Osteoblast (primary cell): ENCODE measurements at regions not wholly inside any gene's neighbourhood (a gene's known extent, or its start where the extent isn't known, plus 50 kb on each side); places are given as distances from the start of the nearest gene placed in this dataset.
"Not testable (repeated sequence)": the region's sequence is repeated elsewhere in the genome, so short reads cannot be mapped to it uniquely, and the experiment has no call there.

Source experiments
- DNase-seq: peaks from one replicate; pipeline ENCODE4 v3.0.0; 2011; ENCODE audit warnings: low spot score, mixed read lengths; ENCODE audit not compliant: insufficient read length; ENCODE audit errors: missing footprints
- H2AFZ ChIP-seq: 2 replicates; pipeline ENCODE4 v1.6.0; 2011; ENCODE audit warnings: mild to moderate bottlenecking, low read length
- H3K27ac ChIP-seq: 2 replicates; pipeline ENCODE4 v1.5.1; 2011; ENCODE audit warnings: mild to moderate bottlenecking, low read depth, low read length, moderate library complexity
- H3K27me3 ChIP-seq: 2 replicates; pipeline ENCODE4 v1.6.0; 2012; ENCODE audit warnings: mild to moderate bottlenecking, control low read depth, inconsistent platforms, low read length, moderate library complexity; ENCODE audit not compliant: insufficient read depth
- H3K36me3 ChIP-seq: 2 replicates; pipeline ENCODE4 v1.5.1; 2011; ENCODE audit warnings: mild to moderate bottlenecking, low read length, control low read depth, moderate library complexity; ENCODE audit not compliant: insufficient read depth
- H3K4me1 ChIP-seq: 2 replicates; pipeline ENCODE4 v1.5.1; 2011; ENCODE audit warnings: mild to moderate bottlenecking, low read length, control low read depth, moderate library complexity; ENCODE audit not compliant: insufficient read depth
- H3K4me2 ChIP-seq: 2 replicates; pipeline ENCODE4 v1.6.0; 2011; ENCODE audit warnings: mild to moderate bottlenecking, low read length; ENCODE audit not compliant: insufficient read depth
- H3K4me3 ChIP-seq: fragments of 200-600 bp; sonication (generic); 3 replicates; pipeline ENCODE4 v1.5.1; 2012; ENCODE audit warnings: mild to moderate bottlenecking, low read length, inconsistent platforms; ENCODE audit not compliant: insufficient read depth
- H3K79me2 ChIP-seq: 2 replicates; pipeline ENCODE4 v1.6.0; 2012; ENCODE audit warnings: mild to moderate bottlenecking, low read length, control low read depth, inconsistent platforms; ENCODE audit not compliant: insufficient read depth
- H3K9me3 ChIP-seq: 2 replicates; pipeline ENCODE4 v1.5.1; 2011; ENCODE audit warnings: low read depth, low read length, control low read depth
- H4K20me1 ChIP-seq: 2 replicates; pipeline ENCODE4 v1.6.0; 2012; ENCODE audit warnings: mild to moderate bottlenecking, low read length, control low read depth; ENCODE audit not compliant: insufficient read depth
- CTCF ChIP-seq: IDR thresholded peaks from 2 replicates; pipeline ENCODE4 v1.5.1; 2011; ENCODE audit warnings: mild to moderate bottlenecking, low read depth, low read length, moderate library complexity; ENCODE audit errors: extremely low read depth

- TF ChIP-seq CTCF, result no peak
- H3K4me2 ChIP-seq, result no peak overlapping the region
These were observed 2896.7 kb upstream of the TEKT4 start for GRCh38 chr2:91974401-91975129.

DNA sequence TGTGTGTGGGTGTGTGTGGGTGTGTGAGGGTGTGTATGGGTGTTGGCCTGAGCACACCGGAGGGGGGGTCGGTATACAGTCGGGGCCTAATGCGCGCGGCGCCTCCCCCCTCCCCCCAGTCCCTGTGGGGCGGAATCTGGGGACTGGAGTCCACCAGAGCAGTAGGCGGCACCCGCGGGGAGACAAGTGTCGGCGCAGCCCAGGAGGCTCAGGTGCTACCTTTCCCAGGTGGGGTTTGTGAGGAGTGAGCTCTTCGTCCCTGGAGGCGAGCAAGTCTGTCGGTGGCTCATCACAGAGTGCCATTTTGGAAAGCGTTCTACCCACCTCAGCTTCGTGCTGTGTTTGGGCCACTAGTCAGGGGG lies 2896.1 kb upstream of the TEKT4 start:
- Histone ChIP-seq H3K4me3 (no peak overlapping the region), H4K20me1 (no peaks in the 10 kb centered on the region), H3K79me2 (no peaks in the 10 kb centered on the region), H3K4me1 (no peaks in the 10 kb centered on the region), H2AFZ (no peak overlapping the region), H3K27me3 (no peaks in the 10 kb centered on the region), H3K36me3 (no peaks in the 10 kb centered on the region), H3K9me3 (no peaks in the 10 kb centered on the region), H3K4me2 (no peak overlapping the region), H3K27ac (no peak overlapping the region)
- no peak for TF ChIP-seq CTCF
- DNase-seq, result peak; percentile 37

More at GRCh38 chr2:91974401-91975129, 2896.7 kb upstream of the TEKT4 start:
- Histone ChIP-seq H3K4me1 (no peaks in the 10 kb centered on the region), H3K27ac (no peak overlapping the region), H3K9me3 (no peaks in the 10 kb centered on the region), H3K27me3 (no peaks in the 10 kb centered on the region), H3K79me2 (no peaks in the 10 kb centered on the region), H3K36me3 (no peaks in the 10 kb centered on the region), H4K20me1 (no peaks in the 10 kb centered on the region), H3K4me3 (no peak overlapping the region), H2AFZ (no peak overlapping the region)
- no peak for DNase-seq

- H3K27me3 ChIP-seq, H3K4me2 ChIP-seq, H4K20me1 ChIP-seq, H3K36me3 ChIP-seq, H3K27ac ChIP-seq, H3K4me1 ChIP-seq, H2AFZ ChIP-seq, H3K9me3 ChIP-seq, H3K79me2 ChIP-seq, H3K4me3 ChIP-seq: not testable (repeated sequence)
- DNase-seq, result peak; percentile 37
These were observed 2890.1 kb upstream of the TEKT4 start for GRCh38 chr2:91981016-91981668.

DNA sequence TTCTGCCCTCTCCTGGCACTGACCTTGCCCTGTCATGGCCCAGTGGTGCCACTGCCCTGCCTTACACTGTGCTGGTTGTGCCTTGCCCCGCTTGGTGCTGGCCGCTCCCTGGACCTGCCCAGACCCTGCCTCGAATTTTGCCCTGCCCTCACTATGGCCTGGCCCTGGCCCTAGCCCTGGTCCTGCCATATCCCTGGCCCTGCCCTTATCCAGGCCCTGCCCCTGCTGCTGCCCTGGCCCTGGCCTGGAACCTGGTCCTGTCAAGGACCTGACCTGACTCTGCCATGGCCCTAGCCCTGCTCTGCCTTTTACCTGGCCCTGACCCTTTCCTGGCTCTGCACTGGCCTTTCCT lies 2889.6 kb upstream of the TEKT4 start:
- H2AFZ ChIP-seq, H3K36me3 ChIP-seq, DNase-seq, H4K20me1 ChIP-seq, H3K4me2 ChIP-seq, H3K27ac ChIP-seq, H3K4me1 ChIP-seq, H3K4me3 ChIP-seq, H3K27me3 ChIP-seq, H3K9me3 ChIP-seq, H3K79me2 ChIP-seq: not testable (repeated sequence)

- H2AFZ ChIP-seq, H3K4me1 ChIP-seq, DNase-seq, H3K27me3 ChIP-seq, H3K4me2 ChIP-seq, H3K27ac ChIP-seq, H3K4me3 ChIP-seq, H4K20me1 ChIP-seq, H3K36me3 ChIP-seq, H3K79me2 ChIP-seq, H3K9me3 ChIP-seq: not testable (repeated sequence)
These were observed 2889.0 kb upstream of the TEKT4 start for GRCh38 chr2:91982217-91982616.

DNA sequence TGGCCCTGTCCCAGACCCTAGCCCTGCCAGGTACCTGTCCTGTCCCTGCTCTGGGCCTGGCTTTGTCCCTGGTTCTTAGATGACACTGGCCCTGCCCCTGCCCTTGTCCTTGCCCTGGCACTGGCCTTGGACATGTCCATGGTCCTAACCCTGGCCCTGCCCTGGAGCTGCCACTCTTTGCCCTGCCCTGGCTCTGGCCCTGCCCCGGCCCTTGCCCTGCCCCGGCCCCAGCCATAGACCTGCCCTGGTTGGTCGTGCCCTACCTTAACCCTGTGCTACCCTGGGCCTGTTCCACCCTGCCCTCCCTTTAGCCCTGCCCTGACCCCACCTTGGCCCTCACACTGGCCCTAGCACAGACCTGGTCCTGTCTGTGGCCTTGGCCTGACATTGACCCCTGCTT lies 2888.0 kb upstream of the TEKT4 start:
- not testable (repeated sequence) for H3K27ac ChIP-seq, H3K79me2 ChIP-seq, DNase-seq, H3K4me2 ChIP-seq, H3K27me3 ChIP-seq, H3K36me3 ChIP-seq, H2AFZ ChIP-seq, H4K20me1 ChIP-seq, H3K4me1 ChIP-seq, H3K4me3 ChIP-seq, H3K9me3 ChIP-seq

DNA sequence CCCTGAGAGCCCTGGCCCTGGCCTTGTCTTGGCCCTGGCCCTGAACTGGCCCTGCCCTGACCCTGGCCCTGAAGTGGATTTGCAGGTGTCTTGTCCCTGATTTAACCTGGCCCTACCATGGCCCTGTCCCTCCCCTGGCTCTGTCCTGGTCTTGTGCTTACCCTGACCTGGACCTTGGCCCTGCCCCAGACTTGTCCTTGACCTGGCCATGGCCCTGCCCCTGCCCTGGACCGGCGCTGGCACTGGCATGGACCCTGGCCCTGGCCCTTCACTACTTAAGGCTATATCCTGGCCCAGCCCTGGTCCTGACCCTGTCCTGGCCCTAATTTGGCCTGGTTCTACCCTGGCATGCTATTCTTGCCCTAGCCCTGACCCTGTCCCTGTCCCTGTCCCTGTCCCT lies 2887.5 kb upstream of the TEKT4 start:
- not testable (repeated sequence) for H3K4me3 ChIP-seq, H2AFZ ChIP-seq, H3K9me3 ChIP-seq, H3K27ac ChIP-seq, DNase-seq, H4K20me1 ChIP-seq, H3K4me2 ChIP-seq, H3K27me3 ChIP-seq, H3K79me2 ChIP-seq, H3K36me3 ChIP-seq, H3K4me1 ChIP-seq
